ENCODE measurements at regions not wholly inside any gene's neighbourhood (a gene's known extent, or its start where the extent isn't known, plus 50 kb on each side); places are given as distances from the start of the nearest gene placed in this dataset.
"Not testable (repeated sequence)": the region's sequence is repeated elsewhere in the genome, so short reads cannot be mapped to it uniquely, and the experiment has no call there.

DNA sequence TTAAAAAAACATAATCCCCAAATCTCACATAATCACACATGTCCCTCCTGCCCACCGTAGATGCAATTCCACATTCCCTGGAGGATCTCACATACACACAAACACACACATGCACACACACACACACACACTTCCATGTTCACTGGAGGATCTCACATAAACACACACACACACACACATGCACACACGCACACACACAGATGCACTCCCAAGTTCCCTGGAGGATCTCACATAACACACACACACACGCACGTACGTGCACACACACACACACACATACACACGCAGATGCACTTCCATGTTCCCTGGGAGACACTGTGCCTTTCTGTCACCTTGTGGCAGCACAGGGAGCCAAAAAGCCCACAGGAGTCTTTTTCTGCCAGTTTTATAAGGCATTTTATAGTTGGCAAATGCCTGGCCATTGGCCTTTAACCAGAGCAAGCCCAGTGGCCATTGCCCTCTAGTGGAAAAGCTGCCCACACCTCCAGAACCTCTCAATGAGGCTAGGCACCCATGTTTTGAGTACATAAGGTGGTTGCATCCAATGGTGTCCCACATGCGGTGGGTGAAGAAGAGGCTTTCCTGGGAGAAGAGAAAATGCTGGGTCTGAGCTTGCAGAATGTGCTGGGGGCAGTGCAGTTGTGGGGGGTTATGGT, 115.4 kb upstream of the ACBD5 start:
- Histone ChIP-seq H3K4me1 (ENCODE audit: control insufficient read depth in 5 of 5, insufficient read depth in 5 of 5, low read length in 5 of 5) (peaks cover 0 to 5% (median 0%) of the 10 kb centered on the region in 5 donors), H3K9me3 (ENCODE audit: control insufficient read depth in 5 of 5, low read length in 5 of 5) (no peaks in the 10 kb centered on the region), H3K36me3 (ENCODE audit: control insufficient read depth in 5 of 5, insufficient read depth in 5 of 5, low read length in 5 of 5) (no peaks in the 10 kb centered on the region), H3K27me3 (ENCODE audit: control insufficient read depth in 5 of 5, insufficient read depth in 4 of 5, low read length in 5 of 5) (peaks cover 0 to 3% (median 0%) of the 10 kb centered on the region in 5 donors), H3K4me3 (ENCODE audit: low read depth in 1 of 5, low read length in 5 of 5) (no peak overlapping the region), H3K9ac (ENCODE audit: low read length in 5 of 5) (no peak overlapping the region), H3K27ac (ENCODE audit: low read depth, low read length) (no peak overlapping the region)

DNA sequence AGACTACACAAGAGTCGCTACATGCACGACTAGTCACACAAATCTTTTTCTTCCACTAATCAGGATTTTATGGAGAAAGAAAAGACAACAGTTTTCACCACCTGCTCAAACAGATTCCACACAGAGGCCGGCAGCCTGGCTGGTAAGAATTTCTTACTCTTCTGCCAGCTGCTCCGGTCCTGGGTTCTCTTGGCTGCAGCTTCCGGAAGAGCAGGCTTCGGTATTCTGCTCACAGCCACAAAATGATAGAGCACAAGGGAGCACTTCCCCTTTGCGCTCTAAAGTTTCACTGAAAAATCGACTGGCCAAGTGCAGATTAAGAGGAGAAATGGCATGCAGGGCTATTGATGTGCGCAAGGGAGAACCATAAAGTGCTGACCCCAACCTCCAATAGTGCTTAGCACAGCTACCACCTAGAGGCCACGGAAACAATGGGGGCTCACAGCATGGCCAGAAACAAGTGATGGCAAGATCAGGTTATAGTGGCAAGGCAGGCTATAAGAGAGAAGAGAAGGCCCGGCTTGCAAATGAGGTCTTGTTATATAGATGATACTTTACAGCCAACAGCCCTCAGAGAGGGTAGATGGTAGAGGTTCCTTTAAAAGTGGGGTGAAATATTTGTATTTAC, 114.2 kb upstream of the ACBD5 start:
- H3K27ac ChIP-seq (ENCODE audit: low read depth, low read length); H3K4me1 ChIP-seq (ENCODE audit: control insufficient read depth in 5 of 5, insufficient read depth in 5 of 5, low read length in 5 of 5); H3K9ac ChIP-seq (ENCODE audit: low read length in 5 of 5); H3K36me3 ChIP-seq (ENCODE audit: control insufficient read depth in 5 of 5, insufficient read depth in 5 of 5, low read length in 5 of 5); H3K9me3 ChIP-seq (ENCODE audit: control insufficient read depth in 5 of 5, low read length in 5 of 5); H3K27me3 ChIP-seq (ENCODE audit: control insufficient read depth in 5 of 5, insufficient read depth in 4 of 5, low read length in 5 of 5); H3K4me3 ChIP-seq (ENCODE audit: low read depth in 1 of 5, low read length in 5 of 5): not testable (repeated sequence)

DNA sequence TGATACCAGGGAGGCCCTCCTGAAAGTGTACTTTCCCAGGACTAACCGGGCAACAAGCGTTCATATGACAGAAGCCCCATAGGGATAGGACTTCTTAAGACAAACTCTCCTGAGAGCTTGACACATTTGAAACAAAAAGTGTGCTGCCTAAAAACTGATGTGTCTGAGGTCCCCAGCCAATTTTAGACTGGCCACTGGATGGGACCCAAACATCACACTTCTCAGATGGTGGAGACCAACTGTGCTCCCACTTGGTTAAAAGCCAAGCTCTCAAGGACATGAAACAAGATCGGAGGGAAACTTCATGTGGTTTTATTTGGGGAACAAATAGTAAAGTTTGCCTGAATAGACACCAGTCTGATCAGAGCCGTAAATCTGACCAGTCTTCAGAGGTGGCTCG, 113.5 kb upstream of the ACBD5 start:
- H3K36me3 ChIP-seq (ENCODE audit: control insufficient read depth in 5 of 5, insufficient read depth in 5 of 5, low read length in 5 of 5); H3K27ac ChIP-seq (ENCODE audit: low read depth, low read length); H3K27me3 ChIP-seq (ENCODE audit: control insufficient read depth in 5 of 5, insufficient read depth in 4 of 5, low read length in 5 of 5); H3K4me3 ChIP-seq (ENCODE audit: low read depth in 1 of 5, low read length in 5 of 5); H3K9ac ChIP-seq (ENCODE audit: low read length in 5 of 5); H3K9me3 ChIP-seq (ENCODE audit: control insufficient read depth in 5 of 5, low read length in 5 of 5); H3K4me1 ChIP-seq (ENCODE audit: control insufficient read depth in 5 of 5, insufficient read depth in 5 of 5, low read length in 5 of 5): not testable (repeated sequence)

DNA sequence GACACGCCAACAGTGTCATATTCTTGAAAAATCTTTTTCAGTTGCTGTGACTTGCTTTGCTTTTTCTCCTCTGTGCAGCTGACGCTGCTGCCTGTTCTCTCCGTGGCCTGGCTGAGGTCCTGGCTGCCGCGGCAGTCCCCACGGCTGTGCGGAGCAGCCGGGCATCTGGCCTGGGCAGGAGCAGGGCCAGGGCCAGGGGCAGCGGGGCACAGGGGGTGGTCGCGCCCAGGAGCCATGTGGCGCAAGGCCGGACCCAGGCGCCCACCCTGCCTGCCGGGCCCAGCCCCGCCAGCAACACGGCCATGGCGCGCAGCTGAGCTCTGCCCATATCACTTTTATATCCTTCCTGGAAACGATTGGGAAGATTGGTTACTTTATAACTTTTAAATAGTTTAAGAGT, 109.4 kb upstream of the ACBD5 start:
- Histone ChIP-seq H3K27ac (ENCODE audit: low read depth, low read length) (no peak overlapping the region), H3K27me3 (ENCODE audit: control insufficient read depth in 5 of 5, insufficient read depth in 4 of 5, low read length in 5 of 5) (peaks cover 0 to 4% (median 3%) of the 10 kb centered on the region in 5 donors), H3K9me3 (ENCODE audit: control insufficient read depth in 5 of 5, low read length in 5 of 5) (no peaks in the 10 kb centered on the region), H3K4me3 (ENCODE audit: low read depth in 1 of 5, low read length in 5 of 5) (no peak overlapping the region), H3K9ac (ENCODE audit: low read length in 5 of 5) (no peak overlapping the region), H3K4me1 (ENCODE audit: control insufficient read depth in 5 of 5, insufficient read depth in 5 of 5, low read length in 5 of 5) (peaks cover 0 to 9% (median 0%) of the 10 kb centered on the region in 5 donors), H3K36me3 (ENCODE audit: control insufficient read depth in 5 of 5, insufficient read depth in 5 of 5, low read length in 5 of 5) (no peaks in the 10 kb centered on the region)

DNA sequence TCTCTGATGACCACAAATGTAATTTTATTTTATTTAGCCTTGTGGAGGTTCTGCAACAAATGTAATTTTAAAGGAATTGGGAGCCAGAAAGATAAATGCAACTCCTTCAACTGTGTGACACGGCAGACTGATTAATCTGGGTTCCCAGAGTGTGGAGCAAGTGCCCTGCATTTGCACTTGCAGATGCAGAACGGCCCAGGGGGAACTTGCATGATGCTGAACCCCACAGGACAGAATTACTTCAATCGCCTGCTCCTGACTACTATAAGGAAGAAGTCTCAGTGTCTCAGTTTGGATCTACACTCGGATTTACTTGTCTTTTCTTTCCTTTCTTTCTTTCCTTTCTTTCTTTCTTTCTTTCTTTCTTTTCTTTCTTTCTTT, 107.2 kb upstream of the ACBD5 start:
- not testable (repeated sequence) for H3K27me3 ChIP-seq (ENCODE audit: control insufficient read depth in 5 of 5, insufficient read depth in 4 of 5, low read length in 5 of 5)

DNA sequence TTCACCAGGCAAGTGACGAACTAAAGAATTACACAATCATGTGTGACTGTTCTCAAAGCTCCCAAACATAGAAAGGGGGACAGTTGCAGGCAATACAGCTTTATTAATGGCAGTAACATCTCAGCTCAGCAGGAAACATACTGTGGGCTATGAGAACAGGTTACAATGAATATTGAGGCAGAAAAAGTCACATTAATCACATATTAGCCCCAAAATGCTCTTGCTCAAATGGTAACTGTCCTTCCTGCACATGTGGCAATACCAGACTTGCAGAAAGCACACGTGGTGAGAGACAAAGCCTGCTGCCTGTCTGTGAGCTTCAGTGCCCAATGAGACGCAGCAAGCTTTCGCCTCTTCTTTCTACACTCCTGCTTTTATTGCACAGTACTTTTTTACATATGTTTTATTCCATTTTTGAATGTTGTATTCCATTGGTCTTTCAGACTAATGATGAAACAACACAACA, 104.9 kb upstream of the ACBD5 start:
- no peaks in the 10 kb centered on the region for H3K9me3 ChIP-seq (ENCODE audit: control insufficient read depth in 5 of 5, low read length in 5 of 5)
- peaks cover 0 to 4% (median 0%) of the 10 kb centered on the region in 5 donors for H3K27me3 ChIP-seq (ENCODE audit: control insufficient read depth in 5 of 5, insufficient read depth in 4 of 5, low read length in 5 of 5)
- H3K36me3 ChIP-seq (ENCODE audit: control insufficient read depth in 5 of 5, insufficient read depth in 5 of 5, low read length in 5 of 5) = no peaks in the 10 kb centered on the region
- H3K4me1 ChIP-seq (ENCODE audit: control insufficient read depth in 5 of 5, insufficient read depth in 5 of 5, low read length in 5 of 5) = peaks cover 0 to 4% (median 0%) of the 10 kb centered on the region in 5 donors
- no peak overlapping the region for H3K9ac ChIP-seq (ENCODE audit: low read length in 5 of 5)
- H3K27ac ChIP-seq (ENCODE audit: low read depth, low read length) = no peak overlapping the region
- H3K4me3 ChIP-seq (ENCODE audit: low read depth in 1 of 5, low read length in 5 of 5) = no peak overlapping the region

More for the DNA sequence above, 107.2 kb upstream of the ACBD5 start:
- H3K36me3 ChIP-seq (ENCODE audit: control insufficient read depth in 5 of 5, insufficient read depth in 5 of 5, low read length in 5 of 5); H3K4me1 ChIP-seq (ENCODE audit: control insufficient read depth in 5 of 5, insufficient read depth in 5 of 5, low read length in 5 of 5); H3K9me3 ChIP-seq (ENCODE audit: control insufficient read depth in 5 of 5, low read length in 5 of 5); H3K4me3 ChIP-seq (ENCODE audit: low read depth in 1 of 5, low read length in 5 of 5); H3K27ac ChIP-seq (ENCODE audit: low read depth, low read length); H3K9ac ChIP-seq (ENCODE audit: low read length in 5 of 5): not testable (repeated sequence)

DNA sequence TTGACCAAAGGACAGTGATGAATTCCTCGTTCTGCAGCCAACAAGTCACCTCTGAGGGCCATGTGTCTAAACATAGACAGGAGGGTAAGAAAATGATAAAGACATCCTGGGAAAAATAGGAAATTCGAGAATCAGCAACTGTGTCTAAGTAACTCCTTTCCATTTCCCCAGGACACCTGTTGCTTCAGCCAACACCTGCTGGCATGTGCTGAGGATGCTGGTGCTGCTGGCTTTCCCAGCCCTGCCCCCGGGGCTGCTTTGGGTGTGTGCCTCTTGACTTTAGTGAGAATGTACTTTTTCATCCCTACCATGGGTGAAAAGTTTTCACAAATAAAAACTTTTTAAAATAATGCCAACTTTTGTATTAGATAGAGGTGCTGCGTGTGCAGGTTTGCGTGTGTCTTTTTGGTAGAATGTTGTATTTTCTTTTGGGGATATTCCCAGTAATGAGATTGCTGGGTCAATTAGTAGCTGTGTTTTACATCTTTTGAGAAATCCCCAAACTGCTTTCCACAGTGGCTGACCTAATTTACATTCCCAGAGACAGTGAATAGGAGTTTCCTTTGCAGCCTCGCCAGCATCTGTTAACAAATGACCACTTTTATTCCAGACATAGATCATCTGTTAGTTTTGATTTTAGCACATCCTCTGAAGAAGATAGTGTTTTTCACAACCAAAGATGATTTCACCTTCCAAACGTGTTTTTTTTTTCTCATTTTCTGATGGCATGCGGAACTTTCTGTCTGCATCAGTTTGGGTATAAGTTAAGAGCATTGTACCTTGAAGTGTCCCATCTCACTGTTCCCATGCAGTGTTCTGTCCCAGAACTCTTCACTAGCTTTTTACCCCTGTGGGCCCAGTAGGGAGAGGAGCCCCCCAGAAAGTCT, 104.2 kb upstream of the ACBD5 start:
- Histone ChIP-seq H3K27ac (ENCODE audit: low read depth, low read length) (no peak overlapping the region), H3K9ac (ENCODE audit: low read length in 5 of 5) (no peak overlapping the region), H3K27me3 (ENCODE audit: control insufficient read depth in 5 of 5, insufficient read depth in 4 of 5, low read length in 5 of 5) (peaks cover 0 to 4% (median 0%) of the 10 kb centered on the region in 5 donors), H3K4me3 (ENCODE audit: low read depth in 1 of 5, low read length in 5 of 5) (no peak overlapping the region), H3K4me1 (ENCODE audit: control insufficient read depth in 5 of 5, insufficient read depth in 5 of 5, low read length in 5 of 5) (peaks cover 0 to 4% (median 0%) of the 10 kb centered on the region in 5 donors), H3K9me3 (ENCODE audit: control insufficient read depth in 5 of 5, low read length in 5 of 5) (no peaks in the 10 kb centered on the region), H3K36me3 (ENCODE audit: control insufficient read depth in 5 of 5, insufficient read depth in 5 of 5, low read length in 5 of 5) (no peaks in the 10 kb centered on the region)

DNA sequence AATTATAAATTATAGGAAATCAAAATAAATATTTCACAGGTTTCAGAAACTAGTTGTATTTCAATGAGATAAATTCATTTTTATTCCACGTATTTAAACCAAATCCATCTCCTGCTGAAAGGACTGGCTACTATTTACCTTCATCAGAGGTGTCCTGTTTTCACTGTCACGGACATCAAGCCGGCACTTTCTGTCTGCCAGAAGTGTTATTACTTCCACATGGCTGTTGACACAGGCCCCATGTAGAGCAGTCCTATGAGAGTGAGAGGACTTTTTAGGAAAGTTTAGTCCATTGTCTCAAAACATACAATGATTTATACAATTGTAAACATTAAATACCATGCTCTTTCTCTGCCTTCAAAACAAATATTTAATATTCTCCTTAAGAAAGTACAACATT, 100.4 kb upstream of the ACBD5 start:
- Histone ChIP-seq H3K4me3 (ENCODE audit: low read depth in 1 of 5, low read length in 5 of 5) (no peak overlapping the region), H3K9me3 (ENCODE audit: control insufficient read depth in 5 of 5, low read length in 5 of 5) (no peaks in the 10 kb centered on the region), H3K36me3 (ENCODE audit: control insufficient read depth in 5 of 5, insufficient read depth in 5 of 5, low read length in 5 of 5) (no peaks in the 10 kb centered on the region), H3K4me1 (ENCODE audit: control insufficient read depth in 5 of 5, insufficient read depth in 5 of 5, low read length in 5 of 5) (peaks cover 0 to 4% (median 0%) of the 10 kb centered on the region in 5 donors), H3K27me3 (ENCODE audit: control insufficient read depth in 5 of 5, insufficient read depth in 4 of 5, low read length in 5 of 5) (no peaks in the 10 kb centered on the region), H3K27ac (ENCODE audit: low read depth, low read length) (no peak overlapping the region), H3K9ac (ENCODE audit: low read length in 5 of 5) (no peak overlapping the region)

DNA sequence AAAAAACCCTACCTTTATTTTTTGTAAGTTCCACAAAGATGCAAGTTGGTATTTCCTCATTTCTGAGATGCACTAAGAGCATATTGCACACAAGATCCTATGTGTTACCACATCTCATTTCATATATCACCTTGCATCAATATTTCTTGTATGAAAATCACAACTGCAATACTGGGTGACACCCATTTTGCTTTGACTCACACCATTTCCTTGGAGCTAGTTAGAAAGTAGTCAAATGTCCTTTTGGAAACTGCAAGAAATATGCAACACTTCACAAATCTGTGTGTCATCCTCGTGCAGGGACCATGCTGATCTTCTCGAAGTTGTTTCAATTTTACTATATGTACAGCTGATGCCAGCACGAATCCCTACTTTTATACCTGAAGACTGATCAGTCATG, 94.6 kb upstream of the ACBD5 start:
- H3K9ac ChIP-seq (ENCODE audit: low read length in 5 of 5); H3K27me3 ChIP-seq (ENCODE audit: control insufficient read depth in 5 of 5, insufficient read depth in 4 of 5, low read length in 5 of 5); H3K27ac ChIP-seq (ENCODE audit: low read depth, low read length); H3K9me3 ChIP-seq (ENCODE audit: control insufficient read depth in 5 of 5, low read length in 5 of 5); H3K4me1 ChIP-seq (ENCODE audit: control insufficient read depth in 5 of 5, insufficient read depth in 5 of 5, low read length in 5 of 5); H3K4me3 ChIP-seq (ENCODE audit: low read depth in 1 of 5, low read length in 5 of 5); H3K36me3 ChIP-seq (ENCODE audit: control insufficient read depth in 5 of 5, insufficient read depth in 5 of 5, low read length in 5 of 5): not testable (repeated sequence)

DNA sequence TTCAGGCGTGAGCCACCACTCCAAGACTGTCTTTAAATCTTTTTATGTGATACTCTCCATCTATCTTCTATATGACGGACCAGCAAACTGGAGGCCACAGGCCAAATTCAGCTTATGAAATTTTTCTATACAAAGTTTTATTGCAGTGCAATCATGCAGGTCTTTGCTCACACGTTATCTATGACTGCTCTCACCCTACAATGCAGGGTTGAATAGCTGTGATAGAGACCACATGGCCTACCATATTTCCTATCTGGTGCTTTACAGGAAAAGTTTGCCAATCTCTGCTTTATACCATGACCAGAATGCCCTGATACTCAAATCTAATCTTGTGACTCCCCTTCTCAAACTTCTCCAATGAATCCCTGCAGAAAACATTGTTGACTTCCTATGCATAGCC, 89.5 kb upstream of the ACBD5 start:
- no peaks in the 10 kb centered on the region for H3K9me3 ChIP-seq (ENCODE audit: control insufficient read depth in 5 of 5, low read length in 5 of 5)
- H3K36me3 ChIP-seq (ENCODE audit: control insufficient read depth in 5 of 5, insufficient read depth in 5 of 5, low read length in 5 of 5) = no peaks in the 10 kb centered on the region
- H3K27ac ChIP-seq (ENCODE audit: low read depth, low read length) = no peak overlapping the region
- H3K4me1 ChIP-seq (ENCODE audit: control insufficient read depth in 5 of 5, insufficient read depth in 5 of 5, low read length in 5 of 5) = no peaks in the 10 kb centered on the region
- H3K9ac ChIP-seq (ENCODE audit: low read length in 5 of 5) = no peak overlapping the region
- H3K27me3 ChIP-seq (ENCODE audit: control insufficient read depth in 5 of 5, insufficient read depth in 4 of 5, low read length in 5 of 5) = no peaks in the 10 kb centered on the region
- H3K4me3 ChIP-seq (ENCODE audit: low read depth in 1 of 5, low read length in 5 of 5) = no peak overlapping the region
